Psoas muscle (tissue), 7 donors: ENCODE measurements at regions not wholly inside any gene's neighbourhood (a gene's known extent, or its start where the extent isn't known, plus 50 kb on each side); places are given as distances from the start of the nearest gene placed in this dataset.

ENCODE experiments used
- ATAC-seq, 4 donors: fragments of 200-7000 bp; cut with Tn5 transposase; one replicate each; pipeline ENCODE4 v1.9.1; 2020; ENCODE audit warnings: moderate library complexity in 3 of 4, mild to moderate bottlenecking in 2 of 4
- DNase-seq, 2 donors: peaks; one replicate each; pipeline ENCODE4 v3.0.0-alpha.2; 2020
- H3K27ac ChIP-seq: fragments of 200-600 bp; one replicate; pipeline ENCODE4 v1.8.0; 2022
- H3K27me3 ChIP-seq, 3 donors: fragments of 200-600 bp in 1 of 3; one replicate each; pipeline versions ENCODE4 v1.6.1 to v1.8.0; 2013 to 2022; ENCODE audit warnings: low read length in 2 of 3, mild to moderate bottlenecking in 2 of 3, moderate library complexity in 1 of 3; ENCODE audit not compliant: insufficient read depth in 3 of 3
- H3K36me3 ChIP-seq, 2 donors: fragments of 200-600 bp in 1 of 2; one replicate each; pipeline versions ENCODE4 v1.6.1 to v1.8.0; 2013 to 2022; ENCODE audit warnings: low read depth in 1 of 2, mild to moderate bottlenecking in 1 of 2, moderate library complexity in 1 of 2; ENCODE audit not compliant: insufficient read depth in 1 of 2
- H3K4me1 ChIP-seq: fragments of 200-600 bp; one replicate; pipeline ENCODE4 v1.8.0; 2022
- H3K4me3 ChIP-seq: fragments of 200-600 bp; one replicate; pipeline ENCODE4 v1.8.0; 2022; ENCODE audit warnings: mild to moderate bottlenecking
- H3K9me3 ChIP-seq: fragments of 200-600 bp; one replicate; pipeline ENCODE4 v1.8.0; 2022
- WGBS, 3 donors: extraction: QIAGEN DNeasy Blood & Tissue Kit; methylation state at CpG; one replicate each; pipeline versions ENCODE4 v1.1.6 to v1.1.7; 2013; 5-methylcytosine and 5-hydroxymethylcytosine counted together
- intact Hi-C, 2 donors: fragments of 100-400 bp; cut with DNase I; formaldehyde crosslinking; loops; one replicate each; pipeline versions ENCODE4 v1.11.0 to v1.14.2; 2022
- TF ChIP-seq, protein P1 (sequence below): fragments of 200-600 bp; IDR thresholded peaks from one replicate; pipeline ENCODE4 v1.8.0; 2022; ENCODE audit warnings: antibody characterized with exemption
- donor health status: healthy with polysubstance abuse.
- donor health status: DM: no; HTN: no; CAD: no; lungs with moderate emphysema.
- donor health status: Bipolar disorder and iron deficiency.
- donor health status: healthy.
- donor health status: DM: yes; HTN: yes; CAD: no.
- donor health status: DM: no; HTN: no; CAD: no.
- donor health status: DM: yes; HTN: yes; CAD: no.

DNA sequence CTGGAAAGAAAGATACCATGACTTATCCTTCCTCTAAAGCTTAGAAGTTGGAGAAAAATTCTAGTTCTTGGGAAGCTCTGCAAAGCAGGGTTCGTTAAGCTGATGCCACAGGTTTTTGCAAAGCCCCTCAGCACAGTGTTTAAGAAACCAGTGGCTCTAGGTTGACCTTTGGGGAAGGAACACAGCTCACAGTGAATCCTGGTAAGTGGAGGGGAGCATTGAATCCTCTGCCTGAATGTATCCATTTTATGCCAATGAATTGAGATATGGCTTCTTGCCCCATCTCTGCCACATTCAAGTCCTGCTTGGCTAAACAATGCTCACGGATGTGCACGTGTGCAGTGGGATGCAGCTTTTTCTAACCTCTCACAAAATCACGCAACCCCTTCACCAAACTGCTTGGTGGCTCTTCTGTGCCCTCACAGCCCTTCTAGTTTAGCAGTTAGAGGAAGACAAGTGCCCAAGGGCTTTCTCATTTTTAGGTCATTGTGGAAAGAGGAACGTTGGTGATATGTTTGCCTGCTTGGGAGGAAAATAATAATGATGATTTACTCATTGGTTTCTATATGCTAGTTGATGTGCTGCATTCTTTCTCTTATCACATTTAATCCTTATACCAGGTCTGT lies 111.3 kb downstream of the DAD1 start:
- intact Hi-C loops, result no loop called here
- no peaks in the 10 kb centered on the region for H3K27me3 ChIP-seq
- H3K36me3 ChIP-seq, result no peaks in the 10 kb centered on the region
- no peak for ATAC-seq
- no peak overlapping the region for H3K27ac ChIP-seq
- H3K9me3 ChIP-seq, result no peaks in the 10 kb centered on the region
- TF ChIP-seq, protein P1, sequence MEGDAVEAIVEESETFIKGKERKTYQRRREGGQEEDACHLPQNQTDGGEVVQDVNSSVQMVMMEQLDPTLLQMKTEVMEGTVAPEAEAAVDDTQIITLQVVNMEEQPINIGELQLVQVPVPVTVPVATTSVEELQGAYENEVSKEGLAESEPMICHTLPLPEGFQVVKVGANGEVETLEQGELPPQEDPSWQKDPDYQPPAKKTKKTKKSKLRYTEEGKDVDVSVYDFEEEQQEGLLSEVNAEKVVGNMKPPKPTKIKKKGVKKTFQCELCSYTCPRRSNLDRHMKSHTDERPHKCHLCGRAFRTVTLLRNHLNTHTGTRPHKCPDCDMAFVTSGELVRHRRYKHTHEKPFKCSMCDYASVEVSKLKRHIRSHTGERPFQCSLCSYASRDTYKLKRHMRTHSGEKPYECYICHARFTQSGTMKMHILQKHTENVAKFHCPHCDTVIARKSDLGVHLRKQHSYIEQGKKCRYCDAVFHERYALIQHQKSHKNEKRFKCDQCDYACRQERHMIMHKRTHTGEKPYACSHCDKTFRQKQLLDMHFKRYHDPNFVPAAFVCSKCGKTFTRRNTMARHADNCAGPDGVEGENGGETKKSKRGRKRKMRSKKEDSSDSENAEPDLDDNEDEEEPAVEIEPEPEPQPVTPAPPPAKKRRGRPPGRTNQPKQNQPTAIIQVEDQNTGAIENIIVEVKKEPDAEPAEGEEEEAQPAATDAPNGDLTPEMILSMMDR, result no peak
- DNase-seq, result no peak
- peaks cover 13% of the 10 kb centered on the region for H3K4me1 ChIP-seq
- no peak overlapping the region for H3K4me3 ChIP-seq
- WGBS, 3 donors, result 80 to 86% (median 82%) methylated on average over 5 of the region's 5 CpGs

DNA sequence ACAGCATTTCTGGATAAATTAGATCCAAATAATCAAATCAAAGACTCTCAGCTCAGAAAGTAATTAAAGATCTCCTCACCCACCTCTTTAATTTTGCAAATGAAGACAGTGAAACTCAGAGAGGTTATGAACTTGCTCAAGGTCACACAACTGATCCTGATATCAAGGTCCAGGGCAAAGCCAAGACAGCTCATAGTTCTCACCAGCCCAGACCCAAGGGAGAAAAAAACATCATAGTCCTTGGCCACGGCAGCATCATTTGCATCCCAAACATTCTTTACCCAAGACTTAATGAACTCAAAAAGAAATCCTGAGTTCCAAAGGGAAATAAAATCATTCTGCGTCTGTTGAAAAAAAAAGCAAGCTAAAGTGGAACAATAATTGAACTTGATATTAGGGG lies 112.1 kb downstream of the DAD1 start:
- TF ChIP-seq, protein P1, result no peak
- H3K4me1 ChIP-seq, result peaks cover 8% of the 10 kb centered on the region
- DNase-seq (no peak), ATAC-seq (no peak)
- intact Hi-C loops, result no loop called here
- H3K4me3 ChIP-seq, result no peak overlapping the region
- H3K9me3 ChIP-seq, result no peaks in the 10 kb centered on the region
- no peak overlapping the region for H3K27ac ChIP-seq
- no peaks in the 10 kb centered on the region for H3K36me3 ChIP-seq
- peaks cover 0 to 2% (median 0%) of the 10 kb centered on the region in 3 donors for H3K27me3 ChIP-seq
- WGBS, 3 donors, result 39 to 46% (median 46%) methylated on average over 2 of the region's 2 CpGs

DNA sequence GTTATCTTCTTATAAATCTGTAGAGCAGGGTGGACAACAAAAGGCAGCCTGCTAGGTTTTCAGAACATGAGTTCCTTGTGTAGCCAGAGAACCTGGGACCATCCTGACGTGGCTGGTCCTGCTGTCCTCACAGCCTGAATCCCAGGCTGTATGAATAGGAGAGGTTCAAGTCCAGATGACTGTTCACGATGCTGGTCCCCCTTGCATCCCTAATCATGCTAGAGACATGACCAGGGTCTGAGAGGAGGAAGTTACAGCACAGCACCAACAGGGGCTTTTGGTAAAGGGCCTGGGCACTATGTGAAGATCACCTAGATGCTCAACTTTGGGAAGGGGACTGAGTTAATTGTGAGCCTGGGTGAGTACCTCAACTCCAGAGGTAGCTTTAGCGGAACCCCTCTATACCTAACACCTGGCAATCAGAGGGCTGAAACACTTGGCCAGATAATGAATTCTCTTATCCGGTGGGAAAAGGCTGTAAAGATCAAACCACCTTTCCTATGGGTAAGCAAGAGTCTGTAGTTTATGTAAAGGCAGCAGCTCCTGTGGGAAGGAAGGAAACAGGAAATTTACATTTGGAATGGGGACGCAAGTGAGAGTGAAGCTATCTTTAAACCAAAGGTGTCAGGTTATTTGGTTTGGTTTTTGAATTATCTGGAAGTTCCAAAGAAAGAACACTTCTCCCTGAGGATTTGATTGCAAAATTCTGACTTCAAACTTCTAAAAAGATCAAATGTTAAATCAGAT lies 112.8 kb downstream of the DAD1 start:
- 84 to 87% (median 85%) methylated on average over 5 of the region's 5 CpGs for WGBS, 3 donors
- Histone ChIP-seq H3K9me3 (no peaks in the 10 kb centered on the region), H3K27me3 (peaks cover 0 to 2% (median 0%) of the 10 kb centered on the region in 3 donors), H3K27ac (no peak overlapping the region), H3K4me3 (no peak overlapping the region), H3K36me3 (no peaks in the 10 kb centered on the region), H3K4me1 (peaks cover 6% of the 10 kb centered on the region)
- DNase-seq (no peak), ATAC-seq (no peak)
- TF ChIP-seq, protein P1, result no peak
- intact Hi-C loops, result no loop called here

DNA sequence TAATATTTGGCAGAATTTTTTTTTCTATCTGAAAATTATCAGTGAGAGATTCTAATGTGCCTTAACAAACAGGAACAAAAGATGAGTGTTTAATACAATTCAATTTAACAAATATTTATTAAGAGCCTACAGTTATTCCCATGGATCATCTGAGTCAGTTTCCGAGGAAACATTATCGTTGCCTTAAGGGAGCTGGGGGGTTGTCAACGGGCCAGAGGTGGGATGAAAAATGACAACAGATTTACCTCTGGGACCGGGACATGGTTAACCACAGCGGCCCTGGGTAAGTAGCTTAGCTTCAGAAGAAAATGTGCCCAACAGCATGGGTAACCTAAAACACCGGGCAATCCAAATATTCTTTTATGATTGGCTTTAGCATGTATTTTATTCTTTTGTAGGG lies 113.6 kb downstream of the DAD1 start:
- Histone ChIP-seq H3K4me1 (peaks cover 6% of the 10 kb centered on the region), H3K36me3 (no peaks in the 10 kb centered on the region), H3K9me3 (no peaks in the 10 kb centered on the region), H3K27me3 (peaks cover 0 to 2% (median 0%) of the 10 kb centered on the region in 3 donors), H3K27ac (no peak overlapping the region), H3K4me3 (no peak overlapping the region)
- TF ChIP-seq, protein P1, result no peak
- WGBS, 3 donors, result 62 to 64% (median 63%) methylated on average over 6 of the region's 6 CpGs
- intact Hi-C loops, result no loop called here
- no peak for ATAC-seq
- DNase-seq, result no peak
